ENCODE measurements at regions not wholly inside any gene's neighbourhood (a gene's known extent, or its start where the extent isn't known, plus 50 kb on each side); places are given as distances from the start of the nearest gene placed in this dataset.

DNA sequence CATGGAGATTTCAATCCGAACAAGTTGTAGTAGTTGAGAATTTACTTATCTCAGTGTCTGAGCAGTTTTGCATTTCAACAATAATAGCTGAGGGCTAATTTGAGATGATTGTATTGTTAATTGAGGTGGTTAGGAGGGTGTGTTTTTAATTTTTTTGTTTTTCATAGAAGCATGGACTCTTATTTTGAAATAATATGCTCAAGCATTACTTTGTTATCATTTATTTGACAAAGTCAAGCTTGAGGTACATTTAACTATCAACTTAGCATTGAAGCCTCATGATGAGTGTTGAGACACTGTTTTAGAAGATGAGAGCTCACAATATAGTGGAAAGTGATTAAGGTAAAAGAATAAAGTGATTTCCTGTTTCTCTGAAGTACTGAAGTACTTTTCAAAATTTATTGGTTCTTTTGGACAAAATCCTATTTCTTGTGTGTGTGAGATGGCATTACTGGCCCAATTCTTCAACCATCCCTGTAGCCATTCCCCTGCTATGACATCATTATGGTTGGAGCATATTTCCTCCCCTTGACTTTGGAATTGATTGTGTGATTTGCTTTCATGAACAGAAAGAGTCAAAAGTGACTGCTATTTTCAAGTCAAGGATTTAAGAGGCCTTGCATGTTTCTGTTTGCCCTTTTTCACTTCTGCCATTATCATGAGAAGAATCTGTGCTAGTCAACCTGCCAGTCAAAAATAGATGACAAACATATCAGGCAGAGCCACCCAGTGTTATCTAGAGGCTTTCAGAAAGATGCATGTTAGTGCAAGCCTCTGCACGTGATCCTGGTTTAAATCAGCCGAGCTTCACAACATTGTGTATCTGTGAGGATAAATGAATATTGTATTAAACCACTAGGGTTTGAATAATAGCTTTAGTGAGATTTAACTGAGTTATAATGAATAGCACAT is 1112.3 kb upstream of the CITED2 start:
- Histone ChIP-seq H3K27me3 (ENCODE audit: insufficient read depth, low read depth, low read length) (no peaks in the 10 kb centered on the region), H3K9me3 (ENCODE audit: low read length) (no peaks in the 10 kb centered on the region), H2AFZ (ENCODE audit: low read depth, low read length) (no peak overlapping the region)

DNA sequence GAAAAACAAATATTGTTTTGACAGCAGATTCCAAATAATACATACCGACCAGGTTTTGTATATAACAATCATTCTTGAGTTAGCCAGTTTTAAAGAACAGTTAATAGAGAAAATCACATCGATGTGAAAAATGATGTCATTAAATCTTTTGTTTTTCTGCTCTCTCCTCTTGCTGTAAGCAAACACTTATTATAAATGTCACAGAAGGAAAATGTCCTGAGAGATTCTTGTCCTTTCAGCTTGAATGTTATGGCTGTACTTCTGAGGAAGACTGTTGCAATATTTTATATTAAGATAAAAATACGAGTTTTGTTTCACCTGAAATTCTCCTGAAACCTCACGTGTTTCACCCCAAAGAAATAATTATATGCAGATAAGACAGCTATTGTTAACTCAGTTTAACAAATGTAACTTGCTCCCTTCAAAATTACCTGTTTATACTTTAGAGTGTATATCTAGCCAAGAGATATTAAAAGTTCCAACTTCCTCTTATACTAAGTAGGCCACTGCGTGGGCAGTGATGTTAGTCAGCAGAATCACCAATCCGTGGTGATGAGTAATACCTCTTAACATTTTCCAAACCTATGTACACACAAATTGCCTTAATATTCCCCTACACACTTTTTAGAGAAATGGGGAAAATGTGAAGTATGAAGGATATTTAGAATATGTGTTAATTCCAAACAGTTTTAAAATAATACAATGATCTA is 1111.4 kb upstream of the CITED2 start:
- H3K9ac ChIP-seq (ENCODE audit: low read length), result no peak overlapping the region
- H4K20me1 ChIP-seq (ENCODE audit: insufficient read depth), result no peaks in the 10 kb centered on the region
- no peaks in the 10 kb centered on the region for H3K9me3 ChIP-seq (ENCODE audit: low read length)
- H3K27ac ChIP-seq (ENCODE audit: low read length), result no peak overlapping the region
- no peaks in the 10 kb centered on the region for H3F3A ChIP-seq (ENCODE audit: insufficient read depth, low read length, poor library complexity, severe bottlenecking)
- TF ChIP-seq TAF1 (IDR thresholded peaks at IDR 0.05; ENCODE audit: low read depth) (no peak), POLR2AphosphoS5 (IDR thresholded peaks at IDR 0.05) (no peak), EP300 (conservative IDR thresholded peaks at IDR 0.05; ENCODE audit: poor library complexity, severe bottlenecking) (no peak), SMC3 (conservative IDR thresholded peaks at IDR 0.05; ENCODE audit: poor library complexity) (no peak), MXI1 (conservative IDR thresholded peaks at IDR 0.05; ENCODE audit: poor library complexity, severe bottlenecking) (no peak)
- TF ChIP-seq, protein P1, sequence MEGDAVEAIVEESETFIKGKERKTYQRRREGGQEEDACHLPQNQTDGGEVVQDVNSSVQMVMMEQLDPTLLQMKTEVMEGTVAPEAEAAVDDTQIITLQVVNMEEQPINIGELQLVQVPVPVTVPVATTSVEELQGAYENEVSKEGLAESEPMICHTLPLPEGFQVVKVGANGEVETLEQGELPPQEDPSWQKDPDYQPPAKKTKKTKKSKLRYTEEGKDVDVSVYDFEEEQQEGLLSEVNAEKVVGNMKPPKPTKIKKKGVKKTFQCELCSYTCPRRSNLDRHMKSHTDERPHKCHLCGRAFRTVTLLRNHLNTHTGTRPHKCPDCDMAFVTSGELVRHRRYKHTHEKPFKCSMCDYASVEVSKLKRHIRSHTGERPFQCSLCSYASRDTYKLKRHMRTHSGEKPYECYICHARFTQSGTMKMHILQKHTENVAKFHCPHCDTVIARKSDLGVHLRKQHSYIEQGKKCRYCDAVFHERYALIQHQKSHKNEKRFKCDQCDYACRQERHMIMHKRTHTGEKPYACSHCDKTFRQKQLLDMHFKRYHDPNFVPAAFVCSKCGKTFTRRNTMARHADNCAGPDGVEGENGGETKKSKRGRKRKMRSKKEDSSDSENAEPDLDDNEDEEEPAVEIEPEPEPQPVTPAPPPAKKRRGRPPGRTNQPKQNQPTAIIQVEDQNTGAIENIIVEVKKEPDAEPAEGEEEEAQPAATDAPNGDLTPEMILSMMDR (IDR thresholded peaks at IDR 0.05; ENCODE audit: poor library complexity, severe bottlenecking), result no peak
- TF ChIP-seq, protein P2, sequence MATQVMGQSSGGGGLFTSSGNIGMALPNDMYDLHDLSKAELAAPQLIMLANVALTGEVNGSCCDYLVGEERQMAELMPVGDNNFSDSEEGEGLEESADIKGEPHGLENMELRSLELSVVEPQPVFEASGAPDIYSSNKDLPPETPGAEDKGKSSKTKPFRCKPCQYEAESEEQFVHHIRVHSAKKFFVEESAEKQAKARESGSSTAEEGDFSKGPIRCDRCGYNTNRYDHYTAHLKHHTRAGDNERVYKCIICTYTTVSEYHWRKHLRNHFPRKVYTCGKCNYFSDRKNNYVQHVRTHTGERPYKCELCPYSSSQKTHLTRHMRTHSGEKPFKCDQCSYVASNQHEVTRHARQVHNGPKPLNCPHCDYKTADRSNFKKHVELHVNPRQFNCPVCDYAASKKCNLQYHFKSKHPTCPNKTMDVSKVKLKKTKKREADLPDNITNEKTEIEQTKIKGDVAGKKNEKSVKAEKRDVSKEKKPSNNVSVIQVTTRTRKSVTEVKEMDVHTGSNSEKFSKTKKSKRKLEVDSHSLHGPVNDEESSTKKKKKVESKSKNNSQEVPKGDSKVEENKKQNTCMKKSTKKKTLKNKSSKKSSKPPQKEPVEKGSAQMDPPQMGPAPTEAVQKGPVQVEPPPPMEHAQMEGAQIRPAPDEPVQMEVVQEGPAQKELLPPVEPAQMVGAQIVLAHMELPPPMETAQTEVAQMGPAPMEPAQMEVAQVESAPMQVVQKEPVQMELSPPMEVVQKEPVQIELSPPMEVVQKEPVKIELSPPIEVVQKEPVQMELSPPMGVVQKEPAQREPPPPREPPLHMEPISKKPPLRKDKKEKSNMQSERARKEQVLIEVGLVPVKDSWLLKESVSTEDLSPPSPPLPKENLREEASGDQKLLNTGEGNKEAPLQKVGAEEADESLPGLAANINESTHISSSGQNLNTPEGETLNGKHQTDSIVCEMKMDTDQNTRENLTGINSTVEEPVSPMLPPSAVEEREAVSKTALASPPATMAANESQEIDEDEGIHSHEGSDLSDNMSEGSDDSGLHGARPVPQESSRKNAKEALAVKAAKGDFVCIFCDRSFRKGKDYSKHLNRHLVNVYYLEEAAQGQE (IDR thresholded peaks at IDR 0.05; ENCODE audit: borderline replicate concordance), result no peak
- H3K79me2 ChIP-seq (replicated peaks; ENCODE audit: insufficient read depth, low read length), result no peaks in the 10 kb centered on the region
- H3K36me3 ChIP-seq (ENCODE audit: insufficient read depth, low read length), result no peaks in the 10 kb centered on the region
- no peaks in the 10 kb centered on the region for H3K27me3 ChIP-seq (ENCODE audit: insufficient read depth, low read depth, low read length)
- H3K9me2 ChIP-seq (ENCODE audit: insufficient read depth, low read length), result no peaks in the 10 kb centered on the region
- H2AFZ ChIP-seq (ENCODE audit: low read depth, low read length), result no peak overlapping the region
- H3K4me2 ChIP-seq (ENCODE audit: low read length), result no peak overlapping the region
- no peak overlapping the region for H3K4me3 ChIP-seq (ENCODE audit: low read length)

More for the DNA sequence above, 1112.3 kb upstream of the CITED2 start:
- Histone ChIP-seq H3K36me3 (ENCODE audit: insufficient read depth, low read length) (no peaks in the 10 kb centered on the region), H3F3A (ENCODE audit: insufficient read depth, low read length, poor library complexity, severe bottlenecking) (no peaks in the 10 kb centered on the region), H3K9me2 (ENCODE audit: insufficient read depth, low read length) (no peaks in the 10 kb centered on the region), H4K20me1 (ENCODE audit: insufficient read depth) (no peaks in the 10 kb centered on the region), H3K4me3 (ENCODE audit: low read length) (no peak overlapping the region), H3K9ac (ENCODE audit: low read length) (no peak overlapping the region), H3K79me2 (replicated peaks; ENCODE audit: insufficient read depth, low read length) (no peaks in the 10 kb centered on the region), H3K4me2 (ENCODE audit: low read length) (no peak overlapping the region), H3K27ac (ENCODE audit: low read length) (no peak overlapping the region)
- TF ChIP-seq POLR2AphosphoS5 (IDR thresholded peaks at IDR 0.05) (peak; percentile 65), TAF1 (IDR thresholded peaks at IDR 0.05; ENCODE audit: low read depth) (no peak), MXI1 (conservative IDR thresholded peaks at IDR 0.05; ENCODE audit: poor library complexity, severe bottlenecking) (no peak), EP300 (conservative IDR thresholded peaks at IDR 0.05; ENCODE audit: poor library complexity, severe bottlenecking) (peak; percentile 78), RAD21 (conservative IDR thresholded peaks at IDR 0.05) (peak; percentile 33), EZH2 (IDR thresholded peaks at IDR 0.05; ENCODE audit: borderline replicate concordance, insufficient read depth, low read length, poor library complexity, severe bottlenecking) (no peak), SMC3 (conservative IDR thresholded peaks at IDR 0.05; ENCODE audit: poor library complexity) (peak; percentile 27)
- TF ChIP-seq, protein P1 (IDR thresholded peaks at IDR 0.05; ENCODE audit: poor library complexity, severe bottlenecking), result no peak
- TF ChIP-seq, protein P2 (IDR thresholded peaks at IDR 0.05; ENCODE audit: borderline replicate concordance), result no peak

All from neural cell (in vitro differentiated cells).